ENCODE measurements at regions not wholly inside any gene's neighbourhood (a gene's known extent, or its start where the extent isn't known, plus 50 kb on each side); places are given as distances from the start of the nearest gene placed in this dataset.

- DNase-seq (ENCODE audit: low read depth), result no peak
- no peak overlapping the region for H3K4me3 ChIP-seq (replicated peaks; ENCODE audit: low read depth, low read length)
- TF ChIP-seq, protein P1, sequence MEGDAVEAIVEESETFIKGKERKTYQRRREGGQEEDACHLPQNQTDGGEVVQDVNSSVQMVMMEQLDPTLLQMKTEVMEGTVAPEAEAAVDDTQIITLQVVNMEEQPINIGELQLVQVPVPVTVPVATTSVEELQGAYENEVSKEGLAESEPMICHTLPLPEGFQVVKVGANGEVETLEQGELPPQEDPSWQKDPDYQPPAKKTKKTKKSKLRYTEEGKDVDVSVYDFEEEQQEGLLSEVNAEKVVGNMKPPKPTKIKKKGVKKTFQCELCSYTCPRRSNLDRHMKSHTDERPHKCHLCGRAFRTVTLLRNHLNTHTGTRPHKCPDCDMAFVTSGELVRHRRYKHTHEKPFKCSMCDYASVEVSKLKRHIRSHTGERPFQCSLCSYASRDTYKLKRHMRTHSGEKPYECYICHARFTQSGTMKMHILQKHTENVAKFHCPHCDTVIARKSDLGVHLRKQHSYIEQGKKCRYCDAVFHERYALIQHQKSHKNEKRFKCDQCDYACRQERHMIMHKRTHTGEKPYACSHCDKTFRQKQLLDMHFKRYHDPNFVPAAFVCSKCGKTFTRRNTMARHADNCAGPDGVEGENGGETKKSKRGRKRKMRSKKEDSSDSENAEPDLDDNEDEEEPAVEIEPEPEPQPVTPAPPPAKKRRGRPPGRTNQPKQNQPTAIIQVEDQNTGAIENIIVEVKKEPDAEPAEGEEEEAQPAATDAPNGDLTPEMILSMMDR (IDR thresholded peaks at IDR 0.05; ENCODE audit: low read length, missing control alignments), result no peak
These were observed 301.3 kb upstream of the SMARCA2 start for GRCh38 chr9:1713841-1714240.

DNA sequence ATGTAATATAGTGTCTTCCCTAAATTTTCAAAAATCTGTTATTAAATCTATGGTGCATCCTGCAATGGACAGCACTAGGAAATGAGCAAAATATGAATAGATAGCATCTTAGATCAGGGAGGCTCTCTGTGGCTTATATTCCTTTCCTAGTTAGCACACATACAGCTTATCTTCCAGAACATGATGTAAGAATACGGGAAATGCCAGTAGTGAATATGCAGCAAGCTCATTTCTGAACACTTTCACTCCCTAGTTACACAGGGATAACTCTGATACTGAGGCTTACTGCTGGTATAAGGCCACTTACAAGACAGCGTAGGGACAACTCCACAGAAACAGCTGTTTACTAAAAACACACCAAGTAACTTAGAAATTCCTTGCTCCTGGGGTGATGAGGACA, 297.3 kb upstream of the SMARCA2 start:
- H3K4me3 ChIP-seq (replicated peaks; ENCODE audit: low read depth, low read length), result no peak overlapping the region
- TF ChIP-seq, protein P1 (IDR thresholded peaks at IDR 0.05; ENCODE audit: low read length, missing control alignments), result no peak
- DNase-seq (ENCODE audit: low read depth), result no peak

DNA sequence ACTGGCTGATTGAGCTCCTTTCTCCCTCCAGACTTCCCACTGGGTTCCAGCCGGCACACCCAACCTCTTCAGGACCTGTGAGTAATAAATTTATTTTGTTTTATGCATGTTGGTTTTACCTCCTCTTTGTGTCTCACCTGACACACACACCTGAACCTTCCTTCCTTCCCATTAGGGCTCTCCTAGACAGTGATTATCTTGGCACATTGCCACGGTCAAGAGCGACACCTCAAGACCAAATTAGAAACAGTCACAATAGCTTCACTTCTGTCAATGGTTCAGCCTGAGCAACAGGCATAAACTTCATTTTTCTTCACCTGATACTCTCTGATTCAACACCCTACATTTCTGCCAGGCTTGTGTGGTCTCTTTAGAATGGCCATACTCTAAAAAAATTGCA, 296.3 kb upstream of the SMARCA2 start:
- no peak for DNase-seq (ENCODE audit: low read depth)
- no peak overlapping the region for H3K4me3 ChIP-seq (replicated peaks; ENCODE audit: low read depth, low read length)
- TF ChIP-seq, protein P1 (IDR thresholded peaks at IDR 0.05; ENCODE audit: low read length, missing control alignments), result no peak

GRCh38 chr9:1721196-1721595, 294.0 kb upstream of the SMARCA2 start:
- no peak overlapping the region for H3K4me3 ChIP-seq (replicated peaks; ENCODE audit: low read depth, low read length)
- DNase-seq (ENCODE audit: low read depth), result no peak
- TF ChIP-seq, protein P1 (IDR thresholded peaks at IDR 0.05; ENCODE audit: low read length, missing control alignments), result no peak

GRCh38 chr9:1722404-1722803, 292.7 kb upstream of the SMARCA2 start:
- no peak for DNase-seq (ENCODE audit: low read depth)
- TF ChIP-seq, protein P1 (IDR thresholded peaks at IDR 0.05; ENCODE audit: low read length, missing control alignments), result no peak
- no peak overlapping the region for H3K4me3 ChIP-seq (replicated peaks; ENCODE audit: low read depth, low read length)

DNA sequence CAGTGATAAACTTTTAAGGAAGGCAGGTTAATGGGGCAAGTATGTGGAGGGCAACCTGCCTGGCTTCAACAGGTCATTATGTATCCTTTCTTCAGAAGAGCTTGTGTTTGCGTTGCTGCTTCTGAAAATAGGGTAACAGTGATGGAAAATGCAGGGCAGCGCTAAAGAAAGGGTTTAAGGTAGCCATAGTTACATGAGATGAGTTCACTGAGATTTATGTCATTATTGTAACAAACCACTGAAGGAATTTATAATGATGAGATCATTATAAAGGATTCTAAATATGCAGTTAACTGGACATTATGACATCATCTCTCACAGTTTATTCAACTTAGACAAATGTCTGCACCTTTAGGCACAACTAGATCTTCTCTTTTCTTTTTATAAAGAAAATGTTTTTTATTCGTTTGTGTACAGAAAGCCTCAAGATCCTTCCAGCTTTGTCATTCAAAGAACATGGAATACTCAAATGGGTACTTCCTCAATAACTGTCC, 291.6 kb upstream of the SMARCA2 start:
- H3K4me3 ChIP-seq (replicated peaks; ENCODE audit: low read depth, low read length), result no peak overlapping the region
- DNase-seq (ENCODE audit: low read depth), result no peak
- TF ChIP-seq, protein P1 (IDR thresholded peaks at IDR 0.05; ENCODE audit: low read length, missing control alignments), result no peak

- TF ChIP-seq, protein P1 (IDR thresholded peaks at IDR 0.05; ENCODE audit: low read length, missing control alignments), result no peak
- no peak for DNase-seq (ENCODE audit: low read depth)
- no peak overlapping the region for H3K4me3 ChIP-seq (replicated peaks; ENCODE audit: low read depth, low read length)
These were observed 288.0 kb upstream of the SMARCA2 start for GRCh38 chr9:1726993-1727759.

All from fibroblast of pulmonary artery (primary cell).